NCI-H1694 treated with DMSO at 0.1 percent for 48 hours (cell line): ENCODE measurements at regions not wholly inside any gene's neighbourhood (a gene's known extent, or its start where the extent isn't known, plus 50 kb on each side); places are given as distances from the start of the nearest gene placed in this dataset.
A peak's percentile ranks its signal among the peaks of the same experiment; 100 is the strongest.

ENCODE experiments used
- DNase-seq: peaks from one replicate; lab custom pipeline; 2025; lab: John Stamatoyannopoulos, UW

DNA sequence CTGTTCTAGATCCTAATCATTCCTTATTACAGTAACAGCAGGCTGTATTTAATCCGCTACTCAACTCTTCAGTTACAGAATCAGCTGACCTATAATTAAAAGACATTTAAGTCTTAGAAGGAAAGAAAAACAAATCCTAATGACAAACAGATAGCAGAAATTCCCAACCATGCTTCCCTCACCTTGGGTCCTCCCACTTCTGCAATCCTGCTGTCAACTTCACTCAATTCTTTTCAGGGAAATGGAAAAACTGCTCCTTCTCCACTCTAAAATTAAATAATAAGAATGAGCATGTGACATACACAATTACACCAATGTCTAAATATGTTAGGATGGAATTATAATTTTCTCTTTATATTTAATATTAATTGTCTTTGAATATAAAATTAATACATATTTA, 182.6 kb upstream of the LYPLAL1 start:
- no peak for DNase-seq

DNA sequence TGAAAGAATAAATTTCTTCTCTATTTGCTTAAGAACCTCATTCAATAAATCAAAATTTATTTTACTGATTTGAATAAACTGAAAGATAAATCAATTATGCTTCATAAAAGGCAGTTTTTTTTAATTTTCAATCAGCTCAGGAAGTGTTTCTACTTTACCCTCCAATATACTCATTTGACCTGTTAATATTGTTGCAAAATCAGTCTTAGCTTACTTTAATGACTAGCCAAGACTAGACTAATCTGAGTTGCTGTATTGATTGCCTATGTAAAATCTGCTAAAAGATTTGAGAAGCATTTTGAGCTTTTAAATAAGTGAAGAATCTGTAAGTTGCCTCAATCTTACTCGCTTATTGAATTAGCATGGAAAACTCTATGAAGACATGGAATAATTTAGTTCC, 179.1 kb upstream of the LYPLAL1 start:
- no peak for DNase-seq

GRCh38 chr1:218995091-218995665, 178.5 kb upstream of the LYPLAL1 start:
- no peak for DNase-seq

DNA sequence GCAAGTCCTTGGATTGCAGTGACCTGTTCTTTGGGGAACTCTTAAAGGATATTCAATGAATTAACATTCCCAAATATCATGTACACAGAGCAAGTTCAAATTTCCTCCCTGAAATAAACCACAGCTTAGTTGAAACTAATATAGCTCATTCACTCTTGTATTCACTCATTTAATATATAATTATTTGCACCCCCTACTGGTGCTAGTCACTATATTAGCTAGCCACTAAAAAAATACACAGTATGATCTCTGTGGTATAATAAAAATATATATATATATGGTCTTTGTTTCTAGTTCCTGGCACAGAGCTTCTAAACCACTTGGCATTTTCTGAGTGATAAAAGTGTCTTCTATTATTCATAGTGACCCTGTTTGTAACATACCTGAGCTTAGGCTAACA, 177.3 kb upstream of the LYPLAL1 start:
- DNase-seq: no peak

GRCh38 chr1:219000005-219000404, 173.7 kb upstream of the LYPLAL1 start:
- DNase-seq: no peak

DNA sequence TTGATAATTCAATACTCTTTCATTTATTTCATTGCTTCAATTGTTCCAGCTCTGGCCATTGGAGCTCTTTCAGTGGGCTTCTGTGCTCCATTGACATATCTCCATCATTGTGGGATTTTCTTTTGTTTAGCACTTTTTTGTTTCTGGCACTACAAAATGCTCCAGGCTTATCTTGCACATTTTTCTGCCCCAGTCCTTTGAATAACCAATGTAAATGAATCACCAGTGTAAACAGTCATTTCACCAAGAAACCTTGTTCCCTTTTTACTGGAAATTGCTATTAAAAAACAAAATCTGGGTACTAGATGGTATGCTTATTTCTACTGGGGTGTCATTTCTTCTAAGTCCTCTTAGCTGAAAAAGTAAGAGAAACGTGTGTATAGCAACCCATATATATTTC, 173.0 kb upstream of the LYPLAL1 start:
- DNase-seq: no peak

DNA sequence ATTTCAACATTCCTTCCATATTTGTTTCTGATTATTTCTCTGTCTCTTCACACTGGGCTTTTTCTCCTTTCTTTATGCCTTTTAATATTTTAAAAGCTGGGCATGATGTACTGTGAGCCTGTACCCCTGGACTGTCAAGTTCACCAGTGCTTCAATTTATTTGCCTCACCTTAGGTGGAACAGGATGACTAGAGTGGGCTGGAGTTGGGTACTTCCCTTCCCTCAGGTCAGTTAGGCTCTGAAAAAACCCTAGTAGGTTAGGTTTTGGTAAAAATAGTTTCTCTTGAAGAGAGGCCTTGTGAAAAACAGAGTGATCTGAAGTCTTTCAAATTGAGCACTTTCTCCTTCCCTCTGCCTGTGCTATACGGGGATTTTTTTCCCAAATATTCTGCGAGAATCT, 163.0 kb upstream of the LYPLAL1 start:
- DNase-seq: no peak

DNA sequence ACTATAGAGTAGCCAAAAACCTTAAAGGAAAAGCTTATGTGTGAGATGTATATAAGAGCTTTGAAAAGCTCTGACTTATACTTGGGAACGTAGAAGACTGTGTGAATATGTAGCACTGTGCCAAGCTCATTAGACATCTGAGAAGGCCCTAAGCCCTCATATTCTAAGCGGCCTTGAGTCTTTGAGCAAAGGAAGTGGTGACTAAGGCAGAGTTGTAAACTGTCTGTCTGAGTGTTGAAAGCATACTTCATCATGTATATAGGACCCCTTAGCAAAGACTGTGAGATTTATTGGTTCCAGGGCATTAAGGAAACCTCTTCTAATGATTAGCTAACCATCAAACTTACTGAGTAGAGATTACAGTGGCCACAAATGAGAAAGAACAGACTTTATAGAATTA, 153.3 kb upstream of the LYPLAL1 start:
- no peak for DNase-seq

DNA sequence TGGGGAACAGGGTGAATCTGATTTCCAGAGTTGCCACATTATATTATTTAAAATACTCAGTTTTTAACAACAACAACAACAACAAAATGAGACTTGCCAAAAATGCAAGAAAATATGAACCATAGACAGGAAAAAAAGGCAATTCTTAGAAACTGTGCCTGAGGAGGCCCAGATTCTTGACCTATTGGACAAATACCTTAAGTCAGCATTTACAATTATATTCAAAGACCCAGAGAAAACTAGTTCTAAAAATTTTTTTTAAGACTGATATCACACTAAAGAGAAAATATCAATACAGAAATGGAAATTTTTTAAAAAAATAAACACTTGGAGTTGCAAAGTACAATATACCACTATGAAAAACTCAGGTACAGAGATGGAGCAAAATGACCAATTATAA, 152.8 kb upstream of the LYPLAL1 start:
- DNase-seq: no peak

- peak; percentile 43 for DNase-seq
Observed at GRCh38 chr1:219027146-219027673, 146.5 kb upstream of the LYPLAL1 start.

- DNase-seq: no peak
Observed at GRCh38 chr1:219031809-219032208, 141.9 kb upstream of the LYPLAL1 start.

DNA sequence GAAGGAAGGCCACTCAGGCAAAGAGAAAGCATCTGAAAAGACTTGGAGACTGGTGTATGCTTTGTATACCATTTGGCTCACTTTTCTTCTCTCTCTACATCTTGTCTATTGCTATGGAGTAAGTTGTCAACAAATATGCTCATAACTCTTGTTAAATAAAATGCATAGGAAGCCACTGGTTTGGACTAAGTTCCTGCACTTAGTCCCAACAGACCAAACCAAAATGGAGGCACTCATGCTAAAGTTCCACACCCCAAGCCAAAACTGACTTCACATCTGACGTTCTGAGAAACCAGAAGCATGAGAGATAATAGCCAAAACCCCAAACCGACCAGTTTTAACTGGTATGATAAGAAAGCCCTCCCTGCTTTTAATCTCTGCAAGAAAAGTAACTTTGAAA, 135.3 kb upstream of the LYPLAL1 start:
- DNase-seq: no peak

- DNase-seq: no peak
Observed at GRCh38 chr1:219039017-219039681, 134.5 kb upstream of the LYPLAL1 start.

DNA sequence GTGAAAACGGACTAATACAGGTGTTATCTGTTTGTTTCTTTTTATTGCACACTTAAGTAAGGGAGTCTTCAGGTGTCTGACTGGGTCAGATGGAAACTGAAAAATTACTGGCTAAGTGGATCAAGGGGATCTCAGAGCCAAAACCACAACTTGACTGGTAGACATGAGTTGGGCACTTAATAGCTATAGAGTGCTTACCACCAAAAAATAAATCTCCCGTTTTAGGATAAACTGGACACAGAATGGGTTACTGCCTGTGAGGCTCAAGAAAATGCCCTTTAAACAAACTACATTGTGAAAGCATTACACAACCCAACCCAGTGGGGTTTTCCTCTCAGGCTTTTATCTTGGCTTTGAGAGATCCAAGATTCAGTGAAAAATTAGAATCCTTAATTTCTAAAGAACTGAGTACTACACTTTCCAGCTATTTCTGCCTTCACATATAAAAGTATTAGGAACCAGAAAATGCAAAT, 134.0 kb upstream of the LYPLAL1 start:
- no peak for DNase-seq

DNA sequence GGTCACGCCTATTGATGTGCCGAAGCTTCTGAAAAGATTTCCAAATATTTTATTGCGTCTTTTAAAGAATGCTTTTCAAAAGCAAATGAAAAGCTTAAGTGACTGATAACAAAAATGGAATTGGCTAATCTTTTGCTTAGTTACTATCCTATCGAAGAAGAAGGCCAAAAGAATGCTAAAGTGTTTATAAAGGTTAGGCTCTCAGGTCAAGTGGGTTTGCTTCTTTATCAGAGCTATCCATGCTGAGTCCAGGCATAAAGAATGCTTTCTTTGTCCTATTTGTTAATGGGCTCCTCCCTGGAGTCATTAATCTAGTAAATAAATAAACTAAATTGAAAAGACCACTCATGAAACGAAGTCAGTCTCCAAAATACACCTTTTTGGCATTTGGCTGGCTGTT, 133.4 kb upstream of the LYPLAL1 start:
- no peak for DNase-seq

DNA sequence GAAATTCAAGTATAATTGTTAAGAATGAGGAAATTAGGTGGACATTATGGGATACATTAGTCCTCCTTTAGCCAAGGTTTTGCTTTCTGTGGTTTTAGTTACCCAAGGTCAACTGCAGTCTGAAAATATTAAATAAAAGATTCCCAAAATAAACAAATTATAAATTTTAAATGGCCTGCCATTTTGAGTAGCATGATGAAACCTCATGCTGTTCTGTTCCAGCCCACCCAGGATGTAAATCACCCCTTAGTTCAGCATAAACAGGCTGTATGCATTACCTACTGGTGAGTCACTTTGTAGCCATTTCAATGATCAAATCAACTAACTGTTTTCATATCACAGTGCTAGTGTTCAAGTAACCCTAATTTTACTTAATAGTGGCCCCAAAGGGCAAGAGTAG, 132.5 kb upstream of the LYPLAL1 start:
- no peak for DNase-seq

GRCh38 chr1:219041818-219042217, 131.9 kb upstream of the LYPLAL1 start:
- DNase-seq: no peak

- no peak for DNase-seq
Observed at GRCh38 chr1:219042769-219043168, 130.9 kb upstream of the LYPLAL1 start.

DNA sequence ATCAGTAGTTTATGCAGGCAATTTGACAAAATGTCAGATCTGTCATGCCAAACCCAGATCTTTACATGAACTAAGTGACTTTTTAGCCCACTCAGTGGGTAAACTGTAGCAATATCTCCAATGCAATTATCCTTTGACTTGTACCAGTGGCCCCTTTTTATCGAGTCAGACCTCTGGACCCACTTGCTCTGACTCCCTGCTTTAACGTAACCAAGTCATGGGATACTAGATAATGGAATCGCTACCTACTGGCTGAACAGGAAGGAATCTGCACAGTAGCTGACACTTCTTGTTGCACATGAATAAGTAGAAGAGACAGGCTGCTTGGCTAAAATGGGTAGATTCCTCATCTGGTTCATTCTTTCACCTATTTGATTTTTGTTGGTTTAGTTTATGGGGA, 128.4 kb upstream of the LYPLAL1 start:
- DNase-seq: no peak

- DNase-seq: no peak
Observed at GRCh38 chr1:219049501-219049900, 124.2 kb upstream of the LYPLAL1 start.

- DNase-seq: no peak
Observed at GRCh38 chr1:219050086-219050821, 123.4 kb upstream of the LYPLAL1 start.

DNA sequence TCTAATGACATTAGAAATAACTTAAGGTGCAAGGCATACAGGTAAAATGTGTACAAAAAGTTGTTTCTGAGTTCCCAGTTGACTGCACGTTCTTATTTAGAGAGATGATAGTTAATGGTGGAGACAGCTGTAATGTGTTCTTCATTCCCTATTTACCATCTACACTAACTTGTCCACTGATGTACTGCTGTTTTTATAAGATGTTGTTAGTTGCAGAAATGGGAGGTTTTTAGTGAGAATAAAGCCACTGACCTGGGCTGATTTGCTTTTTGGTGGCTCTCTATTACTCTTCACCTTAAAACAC, 122.9 kb upstream of the LYPLAL1 start:
- no peak for DNase-seq

DNA sequence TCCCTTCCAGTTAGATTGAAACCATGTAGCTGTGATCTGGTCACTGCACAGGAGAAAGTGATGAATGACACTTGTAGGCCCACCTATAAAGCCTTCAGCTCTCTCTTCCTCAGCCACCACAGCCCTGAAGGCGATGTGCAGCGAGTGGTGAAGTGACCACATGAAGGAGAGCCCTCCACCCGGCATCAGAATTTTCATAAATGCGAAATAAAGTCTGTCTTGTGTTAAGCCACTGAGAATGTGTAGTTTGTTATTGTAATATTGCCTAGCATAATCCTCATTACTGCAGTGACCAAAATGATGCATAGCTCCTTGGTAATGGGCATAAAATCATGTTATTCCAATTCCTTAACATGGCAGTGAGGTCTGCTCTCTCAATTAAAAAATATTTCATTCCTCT, 122.1 kb upstream of the LYPLAL1 start:
- no peak for DNase-seq
